GM12872 (cell line): ENCODE measurements at regions not wholly inside any gene's neighbourhood (a gene's known extent, or its start where the extent isn't known, plus 50 kb on each side); places are given as distances from the start of the nearest gene placed in this dataset.

ENCODE experiments used
- CTCF ChIP-seq: IDR thresholded peaks from 3 replicates; pipeline ENCODE4 v1.5.1; 2011; ENCODE audit warnings: low read depth, mild to moderate bottlenecking, low read length, moderate library complexity; ENCODE audit not compliant: insufficient read depth

- no peak for TF ChIP-seq CTCF
Observed at GRCh38 chr15:25051399-25052154, 96.8 kb downstream of the SNRPN start.

GRCh38 chr15:25052191-25052999, 97.6 kb downstream of the SNRPN start:
- no peak for TF ChIP-seq CTCF

- TF ChIP-seq CTCF: no peak
Observed at GRCh38 chr15:25053000-25053815, 98.4 kb downstream of the SNRPN start.

GRCh38 chr15:25054329-25054728, 99.5 kb downstream of the SNRPN start:
- no peak for TF ChIP-seq CTCF

GRCh38 chr15:25054943-25055342, 100.2 kb downstream of the SNRPN start:
- TF ChIP-seq CTCF: no peak

GRCh38 chr15:25055356-25056068, 100.7 kb downstream of the SNRPN start:
- no peak for TF ChIP-seq CTCF
